ENCODE measurements at regions not wholly inside any gene's neighbourhood (a gene's known extent, or its start where the extent isn't known, plus 50 kb on each side); places are given as distances from the start of the nearest gene placed in this dataset.

GRCh38 chrX:22686138-22686541 lies 313.6 kb upstream of the DDX53 start:
- no peaks in the 10 kb centered on the region for H3K36me3 Mint-ChIP-seq (ENCODE audit: insufficient read depth, unreplicated experiment)
- no peaks in the 10 kb centered on the region for H3K4me1 ChIP-seq
- H3K4me3 Mint-ChIP-seq (ENCODE audit: unreplicated experiment) = no peak overlapping the region
- H3K27me3 Mint-ChIP-seq (ENCODE audit: insufficient read depth, unreplicated experiment) = peaks cover 4% of the 10 kb centered on the region
- H3K27ac Mint-ChIP-seq (ENCODE audit: unreplicated experiment) = no peak overlapping the region
- H3K9me3 Mint-ChIP-seq (ENCODE audit: unreplicated experiment) = no peaks in the 10 kb centered on the region
- H3K36me3 ChIP-seq (ENCODE audit: control insufficient read depth, insufficient read depth, low read length) = no peaks in the 10 kb centered on the region
- TF ChIP-seq CTCF (IDR thresholded peaks at IDR 0.05; ENCODE audit: insufficient read depth in 1 of 2, low read depth in 1 of 2, low read length in 1 of 2, severe bottlenecking in 1 of 2, unreplicated experiment in 1 of 2) = no peak
- POLR2A ChIA-PET = no interaction called here
- H3K4me3 ChIP-seq (ENCODE audit: low read depth, low read length) = no peak overlapping the region
- H3K9me3 ChIP-seq = no peaks in the 10 kb centered on the region
- no peaks in the 10 kb centered on the region for H3K4me1 Mint-ChIP-seq (ENCODE audit: low read depth, unreplicated experiment)
- CTCF ChIA-PET = no interaction called here
- BruUV-seq (replicated peaks) = no TSS peak
- intact Hi-C loops (cut with micrococcal nuclease; ENCODE audit: unreplicated experiment) = no loop called here
- DNase-seq = no peak
- no peaks in the 10 kb centered on the region for H3K27me3 ChIP-seq (replicated peaks; ENCODE audit: control insufficient read depth, insufficient read depth, low read length)

DNA sequence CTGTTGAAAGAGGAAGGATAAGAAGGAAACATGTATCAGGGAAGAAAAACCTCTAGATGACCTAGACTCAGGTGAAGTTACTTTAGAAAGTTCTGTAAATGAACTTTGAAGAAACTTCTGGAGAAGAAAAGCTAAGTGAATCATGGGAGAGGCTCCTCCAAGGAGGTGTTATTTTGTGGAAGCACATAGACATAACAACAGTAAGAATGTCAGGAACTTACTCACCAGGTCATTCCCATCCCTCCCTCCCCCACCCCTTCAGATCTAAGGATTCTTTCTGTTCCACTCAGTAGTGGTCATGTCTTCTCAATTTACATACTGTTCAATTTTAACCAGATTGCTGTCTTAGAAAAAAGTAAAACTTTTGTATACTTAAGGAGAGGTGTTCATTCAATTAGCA lies 310.5 kb upstream of the DDX53 start:
- no peaks in the 10 kb centered on the region for H3K4me1 Mint-ChIP-seq (ENCODE audit: low read depth, unreplicated experiment)
- Histone ChIP-seq H3K9me3 (no peaks in the 10 kb centered on the region), H3K4me3 (ENCODE audit: low read depth, low read length) (no peak overlapping the region), H3K27me3 (replicated peaks; ENCODE audit: control insufficient read depth, insufficient read depth, low read length) (no peaks in the 10 kb centered on the region), H3K4me1 (no peaks in the 10 kb centered on the region), H3K36me3 (ENCODE audit: control insufficient read depth, insufficient read depth, low read length) (no peaks in the 10 kb centered on the region)
- H3K27ac Mint-ChIP-seq (ENCODE audit: unreplicated experiment) = no peak overlapping the region
- H3K4me3 Mint-ChIP-seq (ENCODE audit: unreplicated experiment) = no peak overlapping the region
- POLR2A ChIA-PET = no interaction called here
- no peak for DNase-seq
- no peak for TF ChIP-seq CTCF (IDR thresholded peaks at IDR 0.05; ENCODE audit: insufficient read depth in 1 of 2, low read depth in 1 of 2, low read length in 1 of 2, severe bottlenecking in 1 of 2, unreplicated experiment in 1 of 2)
- intact Hi-C loops (cut with micrococcal nuclease; ENCODE audit: unreplicated experiment) = no loop called here
- CTCF ChIA-PET = no interaction called here
- H3K27me3 Mint-ChIP-seq (ENCODE audit: insufficient read depth, unreplicated experiment) = peaks cover 6% of the 10 kb centered on the region
- no peaks in the 10 kb centered on the region for H3K36me3 Mint-ChIP-seq (ENCODE audit: insufficient read depth, unreplicated experiment)
- no peaks in the 10 kb centered on the region for H3K9me3 Mint-ChIP-seq (ENCODE audit: unreplicated experiment)
- BruUV-seq (replicated peaks) = no TSS peak

DNA sequence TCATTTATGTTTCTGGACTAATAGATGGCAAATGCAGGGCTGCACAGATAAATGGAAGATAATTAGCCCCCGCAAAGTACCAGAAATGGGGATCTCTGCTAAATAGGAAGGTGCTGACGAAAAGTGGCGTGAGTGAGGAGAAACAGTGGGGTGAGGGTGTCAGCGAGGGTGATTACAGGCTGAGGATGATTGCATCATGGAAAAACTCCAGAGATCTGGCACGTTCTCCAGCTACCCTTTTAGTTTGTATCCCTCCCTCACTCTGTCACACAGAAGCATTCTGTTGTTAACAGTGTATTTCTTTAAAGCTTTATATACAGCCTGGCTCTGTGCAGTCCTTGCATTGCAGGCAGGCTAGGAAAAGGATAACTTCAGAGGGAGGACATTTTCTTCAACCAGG lies 309.6 kb upstream of the DDX53 start:
- no peak for DNase-seq
- no TSS peak for BruUV-seq (replicated peaks)
- TF ChIP-seq CTCF (IDR thresholded peaks at IDR 0.05; ENCODE audit: insufficient read depth in 1 of 2, low read depth in 1 of 2, low read length in 1 of 2, severe bottlenecking in 1 of 2, unreplicated experiment in 1 of 2) = no peak
- Mint-ChIP-seq H3K4me3 (ENCODE audit: unreplicated experiment) (no peak overlapping the region), H3K27me3 (ENCODE audit: insufficient read depth, unreplicated experiment) (peaks cover 6% of the 10 kb centered on the region), H3K36me3 (ENCODE audit: insufficient read depth, unreplicated experiment) (no peaks in the 10 kb centered on the region), H3K4me1 (ENCODE audit: low read depth, unreplicated experiment) (no peaks in the 10 kb centered on the region), H3K9me3 (ENCODE audit: unreplicated experiment) (no peaks in the 10 kb centered on the region), H3K27ac (ENCODE audit: unreplicated experiment) (no peak overlapping the region)
- Histone ChIP-seq H3K27me3 (replicated peaks; ENCODE audit: control insufficient read depth, insufficient read depth, low read length) (no peaks in the 10 kb centered on the region), H3K9me3 (no peaks in the 10 kb centered on the region), H3K36me3 (ENCODE audit: control insufficient read depth, insufficient read depth, low read length) (no peaks in the 10 kb centered on the region), H3K4me1 (no peaks in the 10 kb centered on the region), H3K4me3 (ENCODE audit: low read depth, low read length) (no peak overlapping the region)
- ChIA-PET POLR2A (no interaction called here), CTCF (no interaction called here)
- intact Hi-C loops (cut with micrococcal nuclease; ENCODE audit: unreplicated experiment) = no loop called here

Measured in Caco-2 (cell line).